ENCODE measurements at regions not wholly inside any gene's neighbourhood (a gene's known extent, or its start where the extent isn't known, plus 50 kb on each side); places are given as distances from the start of the nearest gene placed in this dataset.

GRCh38 chr2:129791712-129792111 is 187.8 kb upstream of the RAB6C start:
- no peak for TF ChIP-seq EP300 (IDR thresholded peaks at IDR 0.05; ENCODE audit: borderline replicate concordance in 1 of 2, low read depth in 1 of 2, low read length in 1 of 2)
- TF ChIP-seq SIN3A (IDR thresholded peaks at IDR 0.05; ENCODE audit: borderline replicate concordance, low read depth, low read length) = no peak
- no peak for TF ChIP-seq TAF1 (IDR thresholded peaks at IDR 0.05; ENCODE audit: borderline replicate concordance, low read depth, low read length)
- TF ChIP-seq REST (IDR thresholded peaks at IDR 0.05; ENCODE audit: low read depth, low read length) = no peak
- TF ChIP-seq CTCF (IDR thresholded peaks at IDR 0.05) = no peak

All from SK-N-SH (cell line).